ENCODE measurements at regions not wholly inside any gene's neighbourhood (a gene's known extent, or its start where the extent isn't known, plus 50 kb on each side); places are given as distances from the start of the nearest gene placed in this dataset.
A peak's percentile ranks its signal among the peaks of the same experiment; 100 is the strongest.

- H4K20me1 ChIP-seq (ENCODE audit: insufficient read depth, low read length): no peaks in the 10 kb centered on the region
- no peaks in the 10 kb centered on the region for H3K36me3 ChIP-seq (replicated peaks in 1 of 2; ENCODE audit: control insufficient read depth in 1 of 2, insufficient read depth in 2 of 2, low read length in 2 of 2)
- H3K27me3 ChIP-seq (ENCODE audit: control insufficient read depth in 1 of 2, insufficient read depth in 2 of 2, low read length in 2 of 2): no peaks in the 10 kb centered on the region
- CTCF ChIA-PET (ENCODE audit: low intra/inter-chr PET ratio, low total read pairs): no interaction called here
- no peaks in the 10 kb centered on the region for H3K79me2 ChIP-seq (ENCODE audit: insufficient read depth, low read length)
- TF ChIP-seq MAFK (conservative IDR thresholded peaks at IDR 0.05 in 1 of 2, IDR thresholded peaks at IDR 0.05 in 1 of 2; ENCODE audit: low read length in 2 of 2) (peak; percentile 80 to 90), MAFF (IDR thresholded peaks at IDR 0.05; ENCODE audit: low read depth, low read length) (peak; percentile 88), ZNF292 (CRISPR knock-in tag; IDR thresholded peaks at IDR 0.05; ENCODE audit: borderline replicate concordance, low read depth) (no peak)
- FAIRE-seq (no peak), ATAC-seq (no peak), DNase-seq (ENCODE audit: low spot score) (no peak)
- POLR2A ChIA-PET: no interaction called here
- H3K4me2 ChIP-seq (ENCODE audit: low read depth, low read length): no peak overlapping the region
- H3K4me1 ChIP-seq (ENCODE audit: insufficient read depth, low read length): no peaks in the 10 kb centered on the region
- intact Hi-C loops (cut with micrococcal nuclease; ENCODE audit: unreplicated experiment) (no loop called here), in situ Hi-C loops (cut with HindIII; ENCODE audit: extremely low pct_ligation_motif_present, low pct_unique_long_range_greater_than_20kb) (no loop called here)
- BruUV-seq (replicated peaks): no TSS peak
- H3K9me3 ChIP-seq (ENCODE audit: low read length): no peaks in the 10 kb centered on the region
- H3K27ac ChIP-seq (ENCODE audit: extremely low read length, insufficient read depth, low read length): no peak overlapping the region
- no peak overlapping the region for H3K4me3 ChIP-seq (replicated peaks in 1 of 3; ENCODE audit: insufficient read depth in 1 of 3, low read depth in 2 of 3, low read length in 3 of 3)
- H2AFZ ChIP-seq (ENCODE audit: low read length): no peak overlapping the region
- no peak overlapping the region for H3K9ac ChIP-seq (ENCODE audit: insufficient read depth, low read depth, low read length)
- WGBS (ENCODE audit: low lambda C conversion rate): 5% methylated on average over 1 of the region's 1 CpG
Observed at GRCh38 chr15:35743321-35743720, 197.4 kb upstream of the DPH6 start.

DNA sequence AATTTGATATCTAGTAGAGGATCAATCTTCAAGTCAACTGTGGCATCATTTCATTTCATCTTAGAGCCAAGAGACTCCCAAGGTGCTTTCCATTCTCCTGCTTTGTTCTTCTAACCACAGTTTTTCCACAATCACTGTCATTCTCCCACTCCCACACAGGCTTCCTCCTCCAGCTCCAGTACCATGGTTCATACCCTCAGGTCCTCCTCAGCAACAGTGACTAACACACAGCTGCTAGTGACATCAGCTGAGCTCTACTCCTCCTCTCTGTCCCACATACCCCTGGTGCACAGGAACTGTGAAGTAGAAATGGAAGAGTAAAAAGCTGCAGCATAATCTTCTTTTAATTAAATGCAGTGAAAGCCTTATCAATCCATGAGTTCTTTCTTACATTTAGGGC, 200.2 kb upstream of the DPH6 start:
- in situ Hi-C loops (cut with HindIII; ENCODE audit: extremely low pct_ligation_motif_present, low pct_unique_long_range_greater_than_20kb) (no loop called here), intact Hi-C loops (cut with micrococcal nuclease; ENCODE audit: unreplicated experiment) (no loop called here)
- no peak overlapping the region for H3K27ac ChIP-seq (ENCODE audit: extremely low read length, insufficient read depth, low read length)
- no peak for TF ChIP-seq ZNF3 (CRISPR knock-in tag; IDR thresholded peaks at IDR 0.05)
- no peak for TF ChIP-seq ZNF263 (CRISPR knock-in tag; IDR thresholded peaks at IDR 0.05)
- TF ChIP-seq SP1 (IDR thresholded peaks at IDR 0.05): no peak
- no peak for TF ChIP-seq SP1 (CRISPR knock-in tag; IDR thresholded peaks at IDR 0.05)
- no peak for TF ChIP-seq SIX4 (CRISPR knock-in tag; IDR thresholded peaks at IDR 0.05)
- no peak for TF ChIP-seq IKZF4 (CRISPR knock-in tag; IDR thresholded peaks at IDR 0.05; ENCODE audit: borderline replicate concordance, low read depth, not compliant biosample characterization)
- no peak for TF ChIP-seq SNAPC2 (CRISPR knock-in tag; IDR thresholded peaks at IDR 0.05)
- TF ChIP-seq, protein P1, sequence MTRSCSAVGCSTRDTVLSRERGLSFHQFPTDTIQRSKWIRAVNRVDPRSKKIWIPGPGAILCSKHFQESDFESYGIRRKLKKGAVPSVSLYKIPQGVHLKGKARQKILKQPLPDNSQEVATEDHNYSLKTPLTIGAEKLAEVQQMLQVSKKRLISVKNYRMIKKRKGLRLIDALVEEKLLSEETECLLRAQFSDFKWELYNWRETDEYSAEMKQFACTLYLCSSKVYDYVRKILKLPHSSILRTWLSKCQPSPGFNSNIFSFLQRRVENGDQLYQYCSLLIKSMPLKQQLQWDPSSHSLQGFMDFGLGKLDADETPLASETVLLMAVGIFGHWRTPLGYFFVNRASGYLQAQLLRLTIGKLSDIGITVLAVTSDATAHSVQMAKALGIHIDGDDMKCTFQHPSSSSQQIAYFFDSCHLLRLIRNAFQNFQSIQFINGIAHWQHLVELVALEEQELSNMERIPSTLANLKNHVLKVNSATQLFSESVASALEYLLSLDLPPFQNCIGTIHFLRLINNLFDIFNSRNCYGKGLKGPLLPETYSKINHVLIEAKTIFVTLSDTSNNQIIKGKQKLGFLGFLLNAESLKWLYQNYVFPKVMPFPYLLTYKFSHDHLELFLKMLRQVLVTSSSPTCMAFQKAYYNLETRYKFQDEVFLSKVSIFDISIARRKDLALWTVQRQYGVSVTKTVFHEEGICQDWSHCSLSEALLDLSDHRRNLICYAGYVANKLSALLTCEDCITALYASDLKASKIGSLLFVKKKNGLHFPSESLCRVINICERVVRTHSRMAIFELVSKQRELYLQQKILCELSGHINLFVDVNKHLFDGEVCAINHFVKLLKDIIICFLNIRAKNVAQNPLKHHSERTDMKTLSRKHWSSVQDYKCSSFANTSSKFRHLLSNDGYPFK (CRISPR knock-in tag; IDR thresholded peaks at IDR 0.05; ENCODE audit: borderline replicate concordance): no peak
- no peak for TF ChIP-seq ZFP91 (CRISPR knock-in tag; IDR thresholded peaks at IDR 0.05; ENCODE audit: borderline replicate concordance)
- no peak for TF ChIP-seq EED (CRISPR knock-in tag; IDR thresholded peaks at IDR 0.05)
- ATAC-seq (no peak), FAIRE-seq (no peak), DNase-seq (ENCODE audit: low spot score) (no peak)
- H3K36me3 ChIP-seq (replicated peaks in 1 of 2; ENCODE audit: control insufficient read depth in 1 of 2, insufficient read depth in 2 of 2, low read length in 2 of 2): no peaks in the 10 kb centered on the region
- no peak overlapping the region for H3K9ac ChIP-seq (ENCODE audit: insufficient read depth, low read depth, low read length)
- H3K4me2 ChIP-seq (ENCODE audit: low read depth, low read length): no peak overlapping the region
- CTCF ChIA-PET (ENCODE audit: low intra/inter-chr PET ratio, low total read pairs): no interaction called here
- no peaks in the 10 kb centered on the region for H3K4me1 ChIP-seq (ENCODE audit: insufficient read depth, low read length)
- H2AFZ ChIP-seq (ENCODE audit: low read length): no peak overlapping the region
- no TSS peak for BruUV-seq (replicated peaks)
- H3K79me2 ChIP-seq (ENCODE audit: insufficient read depth, low read length): no peaks in the 10 kb centered on the region
- H3K27me3 ChIP-seq (ENCODE audit: control insufficient read depth in 1 of 2, insufficient read depth in 2 of 2, low read length in 2 of 2): no peaks in the 10 kb centered on the region
- no peak overlapping the region for H3K4me3 ChIP-seq (replicated peaks in 1 of 3; ENCODE audit: insufficient read depth in 1 of 3, low read depth in 2 of 3, low read length in 3 of 3)
- no peaks in the 10 kb centered on the region for H3K9me3 ChIP-seq (ENCODE audit: low read length)
- POLR2A ChIA-PET: no interaction called here
- H4K20me1 ChIP-seq (ENCODE audit: insufficient read depth, low read length): no peaks in the 10 kb centered on the region

Measured in HepG2 (cell line).